GM12875 (cell line): ENCODE measurements at regions not wholly inside any gene's neighbourhood (a gene's known extent, or its start where the extent isn't known, plus 50 kb on each side); places are given as distances from the start of the nearest gene placed in this dataset.

ENCODE experiments used
- H3K4me3 ChIP-seq: one replicate; pipeline ENCODE4 v1.5.1; 2011; ENCODE audit warnings: low read depth, low read length, control low read depth
- TF ChIP-seq, protein P1 (sequence below): IDR thresholded peaks from 2 replicates; pipeline ENCODE4 v1.5.1; 2011; ENCODE audit warnings: low read depth, mild to moderate bottlenecking, control low read depth, inconsistent platforms, low read length, moderate library complexity, borderline replicate concordance; ENCODE audit not compliant: insufficient read depth

DNA sequence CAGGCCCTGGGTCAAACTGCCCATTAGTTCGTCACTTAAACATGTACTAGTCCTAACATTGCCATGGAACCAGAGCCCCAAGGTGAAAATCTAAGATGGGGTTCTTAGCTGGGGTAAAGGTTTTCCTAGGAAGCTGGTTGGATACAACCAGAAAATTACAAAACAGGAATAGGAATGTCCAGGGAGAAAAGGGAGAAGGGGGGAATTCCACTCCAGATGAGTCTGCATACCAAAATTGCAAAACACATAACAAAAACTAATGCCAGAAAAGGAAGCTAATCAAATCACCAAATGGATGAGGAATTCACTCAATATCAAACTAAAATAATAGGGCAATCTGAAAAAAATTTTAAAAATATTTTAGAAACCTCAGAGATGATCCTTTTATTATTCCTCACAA, 396.2 kb downstream of the EFNA5 start:
- no peak overlapping the region for H3K4me3 ChIP-seq
- TF ChIP-seq, protein P1, sequence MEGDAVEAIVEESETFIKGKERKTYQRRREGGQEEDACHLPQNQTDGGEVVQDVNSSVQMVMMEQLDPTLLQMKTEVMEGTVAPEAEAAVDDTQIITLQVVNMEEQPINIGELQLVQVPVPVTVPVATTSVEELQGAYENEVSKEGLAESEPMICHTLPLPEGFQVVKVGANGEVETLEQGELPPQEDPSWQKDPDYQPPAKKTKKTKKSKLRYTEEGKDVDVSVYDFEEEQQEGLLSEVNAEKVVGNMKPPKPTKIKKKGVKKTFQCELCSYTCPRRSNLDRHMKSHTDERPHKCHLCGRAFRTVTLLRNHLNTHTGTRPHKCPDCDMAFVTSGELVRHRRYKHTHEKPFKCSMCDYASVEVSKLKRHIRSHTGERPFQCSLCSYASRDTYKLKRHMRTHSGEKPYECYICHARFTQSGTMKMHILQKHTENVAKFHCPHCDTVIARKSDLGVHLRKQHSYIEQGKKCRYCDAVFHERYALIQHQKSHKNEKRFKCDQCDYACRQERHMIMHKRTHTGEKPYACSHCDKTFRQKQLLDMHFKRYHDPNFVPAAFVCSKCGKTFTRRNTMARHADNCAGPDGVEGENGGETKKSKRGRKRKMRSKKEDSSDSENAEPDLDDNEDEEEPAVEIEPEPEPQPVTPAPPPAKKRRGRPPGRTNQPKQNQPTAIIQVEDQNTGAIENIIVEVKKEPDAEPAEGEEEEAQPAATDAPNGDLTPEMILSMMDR: no peak

DNA sequence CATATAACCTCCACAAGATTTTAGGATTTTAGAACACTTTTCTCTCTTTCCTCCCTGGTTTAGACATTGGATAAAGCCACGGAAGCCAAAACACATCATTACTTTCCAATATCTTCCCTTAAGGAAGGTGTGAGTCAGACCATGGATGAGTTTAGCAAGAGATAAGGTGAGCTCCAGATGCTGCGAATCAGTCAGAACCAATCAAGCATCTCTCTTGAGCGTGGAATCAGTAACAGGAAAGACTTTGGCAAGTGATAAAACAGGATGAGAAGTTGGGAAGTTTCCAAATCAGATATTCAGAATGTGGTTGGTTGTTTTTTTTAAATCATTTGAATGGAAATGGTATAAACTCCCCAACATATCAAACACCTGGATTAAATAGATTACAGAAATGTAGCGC, 397.8 kb downstream of the EFNA5 start:
- H3K4me3 ChIP-seq: no peak overlapping the region
- TF ChIP-seq, protein P1: no peak

DNA sequence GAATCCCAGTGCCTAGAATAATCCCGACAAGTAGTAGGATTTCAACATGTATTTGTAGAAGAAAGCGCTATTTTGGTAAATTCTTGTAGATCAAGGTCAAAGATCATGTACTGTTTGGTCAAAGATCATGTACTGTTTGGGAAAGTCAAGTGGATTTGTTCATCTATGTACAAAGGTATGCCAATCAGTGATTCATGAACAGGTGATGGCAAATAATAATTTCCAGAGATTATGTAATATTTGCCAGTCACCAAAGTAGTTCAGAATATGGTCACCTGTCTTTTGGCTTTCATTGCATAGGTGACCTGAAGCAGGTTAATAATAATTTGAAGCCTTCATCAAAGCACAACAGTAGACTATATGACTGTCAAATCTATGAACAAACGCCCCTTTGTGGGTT, 398.2 kb downstream of the EFNA5 start:
- TF ChIP-seq, protein P1: no peak
- H3K4me3 ChIP-seq: no peak overlapping the region

DNA sequence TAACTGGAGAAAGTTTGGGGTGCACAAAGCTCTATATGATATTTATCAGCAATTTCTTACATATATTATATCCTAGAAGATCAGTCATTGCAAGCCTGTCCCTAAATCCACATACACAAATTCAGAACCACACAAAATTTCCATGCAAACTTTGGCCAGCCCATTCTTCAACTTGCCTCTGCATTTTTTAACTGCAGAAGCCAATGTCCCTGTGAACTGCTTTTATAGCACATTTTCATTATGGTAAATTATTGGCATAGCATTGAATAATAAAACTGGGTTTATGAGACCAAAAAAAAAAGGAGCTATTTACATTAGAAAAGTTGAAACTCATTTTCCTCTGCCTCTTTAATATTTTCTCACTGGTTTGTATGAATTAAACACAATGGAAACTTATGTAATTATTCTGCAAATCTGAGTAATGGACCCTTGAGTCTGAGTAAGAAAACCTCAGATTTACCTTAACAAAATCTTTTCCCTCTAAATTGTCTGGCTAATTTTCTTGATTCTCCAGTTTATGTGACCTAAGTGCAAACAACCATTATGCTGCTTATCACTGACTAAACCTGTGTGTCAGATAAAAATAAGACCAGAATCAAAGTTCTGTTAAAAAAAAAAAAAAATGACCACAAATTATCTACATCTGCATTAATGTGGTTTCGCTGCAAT, 398.9 kb downstream of the EFNA5 start:
- no peak overlapping the region for H3K4me3 ChIP-seq
- TF ChIP-seq, protein P1: no peak

DNA sequence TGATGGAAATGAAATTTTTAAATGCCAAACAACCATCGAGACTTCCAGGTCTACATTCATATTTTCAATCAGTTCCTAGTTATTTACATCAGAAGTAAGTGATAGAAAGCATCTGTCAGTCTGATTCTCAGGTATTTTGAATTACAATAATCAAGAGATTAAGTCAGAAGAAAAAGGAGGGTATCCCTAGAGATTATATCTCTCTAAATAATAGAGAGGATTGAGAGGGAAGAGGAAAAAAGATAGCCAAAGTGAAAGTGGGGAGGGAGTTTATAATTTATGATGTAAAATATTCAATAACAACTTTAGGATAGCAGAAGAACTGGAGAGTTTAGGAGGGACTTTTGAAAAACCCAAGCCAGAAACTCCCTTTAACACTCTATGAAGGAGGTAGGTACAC, 400.2 kb downstream of the EFNA5 start:
- no peak overlapping the region for H3K4me3 ChIP-seq
- TF ChIP-seq, protein P1: no peak

DNA sequence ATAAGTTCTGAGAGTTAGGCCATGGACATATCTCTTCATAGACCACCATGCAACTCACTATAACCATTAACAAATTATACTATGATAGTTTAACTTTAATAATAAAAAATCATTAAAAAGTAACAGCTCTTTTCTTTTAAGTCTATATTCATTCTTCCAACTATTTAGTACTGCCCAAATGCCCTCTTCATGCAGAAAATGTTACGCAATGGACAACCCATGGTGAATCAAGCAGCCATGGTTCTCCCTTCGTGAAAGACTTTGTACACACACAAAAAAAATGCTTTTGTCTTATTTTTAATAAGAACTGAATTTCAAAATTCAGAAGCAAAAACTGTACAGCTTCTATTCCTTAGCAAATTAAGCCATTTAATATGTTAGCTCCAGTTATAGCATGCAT, 401.1 kb downstream of the EFNA5 start:
- TF ChIP-seq, protein P1: no peak
- H3K4me3 ChIP-seq: no peak overlapping the region

DNA sequence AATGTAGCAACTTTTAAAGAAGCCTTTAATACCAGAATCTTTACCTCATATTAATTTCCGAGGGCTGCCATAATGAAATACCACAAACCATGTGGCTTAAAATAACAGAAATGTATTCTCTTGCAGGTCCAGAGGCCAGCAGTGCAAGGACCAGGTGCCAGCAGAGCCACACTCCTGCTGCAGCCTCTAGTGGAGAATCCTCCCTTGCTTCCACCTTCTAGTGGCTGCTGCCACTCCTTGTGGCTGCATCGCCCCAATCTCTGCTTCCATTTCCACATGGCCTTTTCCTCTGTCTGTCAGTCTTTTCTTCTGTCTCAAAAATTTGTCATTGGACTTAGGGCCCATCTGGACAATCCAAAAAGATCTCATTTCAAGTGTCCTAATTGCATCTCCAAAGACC, 401.5 kb downstream of the EFNA5 start:
- TF ChIP-seq, protein P1: no peak
- no peak overlapping the region for H3K4me3 ChIP-seq
